Dermis microvascular lymphatic vessel endothelial cell (primary cell): ENCODE measurements at regions not wholly inside any gene's neighbourhood (a gene's known extent, or its start where the extent isn't known, plus 50 kb on each side); places are given as distances from the start of the nearest gene placed in this dataset.

Experiments used
- DNase-seq, 2 donors: peaks; one replicate each; pipeline versions ENCODE4 v3.0.0 to v3.0.0-alpha.2; 2010; ENCODE audit warnings: low read depth in 2 of 2

DNA sequence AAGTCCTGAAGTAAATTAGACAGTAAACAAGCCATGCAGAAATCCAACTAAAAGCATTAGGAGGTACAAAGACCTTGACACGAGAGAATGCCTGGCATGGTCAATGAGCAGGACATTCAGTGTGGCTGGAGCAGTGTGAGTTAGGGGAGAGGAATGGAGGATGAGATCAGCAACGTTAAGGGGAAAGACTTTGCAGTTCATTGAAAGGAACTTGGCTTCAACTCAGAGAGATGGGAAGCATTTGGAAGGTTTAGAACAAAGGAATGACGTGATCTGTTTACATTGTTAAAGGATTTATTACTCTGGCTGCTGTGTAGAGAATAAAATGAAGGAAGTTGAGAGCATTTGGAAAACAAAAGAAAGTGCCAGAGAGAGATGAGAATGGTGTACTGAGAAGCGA is 621.3 kb downstream of the XIRP2 start:
- DNase-seq, result peak; percentile 14 to 74

DNA sequence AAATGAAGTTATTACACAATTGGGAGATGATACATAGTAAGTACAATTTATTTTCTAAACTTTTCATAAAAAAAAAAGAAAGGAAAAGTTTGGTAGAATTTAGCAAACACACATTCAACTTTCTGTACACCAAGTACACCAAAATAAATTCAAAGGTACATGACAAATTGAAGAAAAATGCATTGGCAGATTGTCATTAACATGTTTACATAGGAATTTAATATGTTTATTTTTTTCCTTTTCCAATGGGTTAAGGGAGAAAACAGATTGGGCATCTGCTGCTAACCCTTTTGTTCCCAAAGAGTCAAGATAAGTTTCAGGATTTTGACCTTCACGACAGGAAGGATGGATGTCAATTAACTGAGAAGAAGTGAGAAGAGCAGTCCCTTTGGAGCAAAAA is 620.4 kb downstream of the XIRP2 start:
- DNase-seq, result no peak

DNA sequence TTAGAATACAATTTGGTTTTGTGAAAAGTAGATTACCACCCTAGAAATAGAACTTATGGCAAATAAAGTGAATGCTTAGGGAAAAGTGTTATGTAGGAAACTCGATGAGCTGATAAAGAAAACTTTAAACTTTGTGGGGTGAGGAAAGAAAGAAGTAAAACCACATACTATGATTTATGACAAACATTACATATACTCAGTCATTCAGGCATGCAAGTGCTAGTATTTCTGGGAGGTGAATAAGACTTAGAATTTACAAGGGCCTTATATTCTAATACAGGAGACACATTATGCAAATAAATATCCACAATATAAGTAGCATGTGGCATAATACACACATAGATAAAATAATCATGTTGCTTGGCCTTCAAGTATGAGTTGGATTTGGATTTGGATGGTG is 618.1 kb downstream of the XIRP2 start:
- DNase-seq, result no peak

DNA sequence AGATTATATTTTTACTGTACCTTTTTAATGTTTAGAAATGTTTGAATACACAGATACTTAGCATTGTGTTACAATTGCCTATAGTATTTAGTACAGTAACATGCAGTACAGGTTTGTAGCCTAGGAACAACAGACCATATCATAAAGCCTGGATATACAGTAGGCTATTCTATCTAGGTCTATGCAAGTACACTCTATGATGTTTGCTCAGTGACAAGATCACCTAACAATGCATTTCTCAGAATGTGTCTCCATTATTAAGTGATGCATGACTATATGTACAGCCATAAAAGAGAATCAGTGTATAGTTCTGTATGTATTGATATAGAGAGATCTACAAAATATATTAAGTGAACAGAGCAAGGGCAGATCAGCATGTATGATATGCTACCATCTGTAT is 616.4 kb downstream of the XIRP2 start:
- DNase-seq, result no peak

DNA sequence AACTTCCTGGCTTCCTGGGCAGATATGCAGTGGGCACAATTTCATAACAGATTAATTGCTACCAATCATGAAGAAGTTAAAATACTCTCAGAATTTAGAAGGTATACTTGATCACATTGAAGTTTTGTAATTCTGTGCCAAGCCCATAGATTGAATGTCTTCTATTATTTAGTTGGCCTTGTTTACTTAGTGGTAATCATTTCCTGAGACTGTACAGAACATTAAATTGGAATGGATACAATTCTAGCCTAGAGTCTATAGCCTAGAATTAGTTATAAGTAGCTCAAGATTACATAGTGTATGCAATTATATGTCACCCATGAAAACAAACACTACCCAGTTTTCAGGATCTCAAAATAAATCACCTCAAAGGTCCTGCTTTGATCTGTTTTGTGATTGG is 615.8 kb downstream of the XIRP2 start:
- DNase-seq, result peak in 1 of 2 donors; percentile 0

DNA sequence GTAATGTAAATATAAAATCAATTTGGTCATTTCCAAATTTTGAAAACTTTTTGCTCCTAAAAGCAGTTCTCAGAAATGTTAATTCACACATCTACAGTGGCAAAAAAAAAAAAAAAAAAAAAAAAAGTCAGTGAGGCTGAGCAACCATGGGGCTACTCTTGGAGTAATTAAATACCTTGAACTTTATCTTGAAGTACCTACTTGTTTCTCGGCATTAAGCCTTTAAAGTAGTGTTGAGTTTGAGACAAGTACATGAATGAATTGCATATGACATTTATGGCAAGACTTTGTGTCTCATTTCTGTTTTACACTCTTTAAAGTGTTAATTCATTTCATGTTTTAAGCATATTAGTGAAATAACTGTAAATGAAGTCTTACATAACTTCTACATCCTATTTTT is 613.3 kb downstream of the XIRP2 start:
- DNase-seq, result no peak

DNA sequence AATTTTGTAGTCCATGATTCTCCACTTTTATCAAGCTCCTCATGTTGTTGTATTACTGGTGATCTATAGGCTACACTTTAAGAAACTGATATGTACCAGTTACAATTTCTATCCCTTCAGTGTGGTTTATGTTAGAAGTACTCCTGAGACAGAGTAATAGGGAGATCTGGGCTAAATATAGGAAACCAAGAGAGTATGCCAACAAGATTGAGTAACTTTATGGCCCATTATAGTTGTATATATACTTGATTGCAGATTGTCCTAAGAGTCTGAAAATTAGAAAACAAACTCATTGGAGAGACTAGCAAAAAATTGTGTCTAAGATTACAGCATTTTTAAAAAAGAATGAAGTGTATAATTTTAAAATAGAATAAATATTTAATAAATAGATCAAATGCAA is 605.6 kb downstream of the XIRP2 start:
- no peak for DNase-seq

DNA sequence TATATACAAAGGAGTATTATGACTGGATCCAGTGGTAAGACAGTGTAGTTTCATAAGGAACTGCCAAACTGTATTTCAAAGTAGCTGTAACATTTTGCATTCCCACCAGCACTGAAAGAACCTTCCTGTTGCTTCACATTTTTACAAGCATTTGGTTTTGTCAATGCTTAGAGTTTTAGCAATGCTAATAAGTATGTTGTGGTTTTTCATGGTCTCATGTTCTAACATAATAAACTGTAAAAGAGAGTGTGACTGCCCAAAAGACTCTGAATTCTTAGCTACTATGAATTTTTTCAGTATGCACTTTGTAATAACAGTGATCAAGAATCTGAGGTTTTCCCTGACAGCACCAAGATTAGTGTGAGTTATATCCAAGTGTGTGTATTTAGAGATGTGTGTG is 604.2 kb downstream of the XIRP2 start:
- DNase-seq, result no peak

DNA sequence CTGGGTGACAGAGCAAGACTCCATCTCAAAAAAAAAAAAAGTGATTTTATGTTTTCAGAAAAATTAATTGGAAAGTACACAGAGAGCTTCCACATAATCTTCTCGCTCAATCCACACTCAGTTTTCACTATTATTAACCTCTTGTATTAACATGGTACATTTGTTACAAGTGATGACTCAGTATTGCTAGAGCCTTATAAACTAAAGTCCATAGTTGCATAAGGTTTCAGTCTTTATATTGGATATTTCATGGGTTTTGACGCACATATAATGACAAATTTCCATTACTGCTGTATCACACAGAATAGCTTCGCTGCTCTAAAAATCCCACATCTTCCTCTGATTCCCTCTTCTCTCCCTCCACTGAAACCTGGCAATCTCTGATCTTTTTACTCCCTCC is 603.5 kb downstream of the XIRP2 start:
- no peak for DNase-seq

DNA sequence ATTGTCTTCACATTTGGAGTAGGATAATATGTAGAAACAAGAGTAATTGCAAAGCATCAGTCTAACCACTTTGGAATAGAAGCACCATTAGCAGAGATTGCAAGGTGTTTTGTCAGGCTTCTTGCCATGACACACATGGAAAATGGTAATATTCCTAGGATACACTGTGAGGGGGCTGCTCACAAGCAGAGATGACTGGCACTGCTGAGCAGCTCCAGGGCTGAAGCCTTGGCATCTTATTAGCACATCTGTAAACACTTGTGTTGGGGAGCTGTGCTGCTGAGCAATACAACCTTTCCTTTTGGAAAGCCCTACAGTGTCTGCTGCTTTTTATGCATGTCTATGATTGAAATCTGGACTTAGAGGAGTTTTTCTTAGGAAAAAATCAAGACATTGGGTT is 602.2 kb downstream of the XIRP2 start:
- no peak for DNase-seq

DNA sequence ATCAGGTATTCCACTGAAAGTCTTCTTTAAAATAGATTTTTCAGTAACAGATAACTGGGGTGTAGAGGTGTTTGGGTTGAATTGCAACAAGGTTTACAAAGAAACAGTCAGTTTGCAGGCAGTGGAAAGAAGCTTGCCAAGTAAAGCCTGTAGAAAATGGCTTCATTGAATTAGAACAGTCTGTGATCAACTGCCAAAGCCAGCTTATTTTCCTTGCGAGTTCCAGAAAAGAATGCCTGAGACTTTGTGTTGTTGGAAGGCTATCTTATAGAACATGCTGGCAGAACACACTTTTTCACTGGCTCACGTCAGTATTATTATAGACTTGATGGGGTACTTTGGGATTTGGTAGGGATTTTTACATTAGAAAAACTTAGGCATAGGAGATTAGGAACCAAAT is 601.0 kb downstream of the XIRP2 start:
- no peak for DNase-seq

DNA sequence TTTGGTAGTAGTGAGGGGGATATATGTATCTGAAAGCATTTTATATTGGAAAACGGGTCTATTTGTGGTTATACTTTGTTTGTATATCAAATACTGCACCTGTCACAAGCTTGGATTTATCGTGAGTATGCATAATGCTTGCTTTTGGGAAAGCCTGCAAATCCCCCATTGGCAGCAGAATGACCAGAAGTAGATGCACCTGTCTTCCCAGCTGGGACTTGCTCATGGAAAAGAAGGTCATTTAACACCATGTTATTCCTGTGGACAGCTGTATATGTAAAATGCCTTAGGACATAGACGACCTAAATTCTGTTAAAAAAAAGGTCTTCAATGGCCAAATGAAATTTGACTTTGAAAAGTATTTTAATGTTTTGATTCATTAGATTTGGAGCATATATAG is 599.4 kb downstream of the XIRP2 start:
- DNase-seq, result no peak

DNA sequence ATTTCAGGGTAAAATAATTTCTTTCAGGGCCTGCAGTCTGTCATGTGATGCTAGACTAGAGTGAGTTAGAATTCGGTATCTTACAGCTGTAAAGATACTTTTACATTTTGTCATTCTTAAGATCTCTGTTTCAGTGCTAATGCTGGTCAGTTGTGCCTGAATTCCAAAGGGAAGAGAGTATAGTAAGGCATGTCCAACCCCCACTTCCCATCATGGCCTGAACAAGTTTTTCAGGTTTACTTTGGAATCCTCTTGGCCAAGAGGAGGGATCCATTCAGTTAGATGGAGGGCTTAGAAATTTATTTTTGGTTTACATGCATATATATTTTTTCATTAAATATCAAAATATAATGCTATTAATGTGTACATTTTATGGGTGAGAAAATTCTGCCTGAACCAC is 596.6 kb downstream of the XIRP2 start:
- DNase-seq, result no peak

DNA sequence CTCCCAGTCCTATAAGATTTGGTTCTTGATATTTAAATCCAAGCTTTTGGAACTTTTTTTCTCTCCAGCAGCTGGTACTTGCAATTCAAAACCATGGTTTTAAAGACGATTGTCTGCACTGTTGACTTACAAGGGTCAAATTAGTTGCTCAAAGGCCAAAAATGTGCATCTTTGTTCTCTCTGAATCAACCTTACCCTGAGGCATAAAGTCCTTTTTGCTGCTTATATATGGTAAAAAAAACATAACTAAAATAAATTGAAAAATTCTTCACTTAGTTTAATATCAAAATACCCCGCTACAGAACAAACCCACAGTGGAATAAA is 592.7 kb downstream of the XIRP2 start:
- no peak for DNase-seq

DNA sequence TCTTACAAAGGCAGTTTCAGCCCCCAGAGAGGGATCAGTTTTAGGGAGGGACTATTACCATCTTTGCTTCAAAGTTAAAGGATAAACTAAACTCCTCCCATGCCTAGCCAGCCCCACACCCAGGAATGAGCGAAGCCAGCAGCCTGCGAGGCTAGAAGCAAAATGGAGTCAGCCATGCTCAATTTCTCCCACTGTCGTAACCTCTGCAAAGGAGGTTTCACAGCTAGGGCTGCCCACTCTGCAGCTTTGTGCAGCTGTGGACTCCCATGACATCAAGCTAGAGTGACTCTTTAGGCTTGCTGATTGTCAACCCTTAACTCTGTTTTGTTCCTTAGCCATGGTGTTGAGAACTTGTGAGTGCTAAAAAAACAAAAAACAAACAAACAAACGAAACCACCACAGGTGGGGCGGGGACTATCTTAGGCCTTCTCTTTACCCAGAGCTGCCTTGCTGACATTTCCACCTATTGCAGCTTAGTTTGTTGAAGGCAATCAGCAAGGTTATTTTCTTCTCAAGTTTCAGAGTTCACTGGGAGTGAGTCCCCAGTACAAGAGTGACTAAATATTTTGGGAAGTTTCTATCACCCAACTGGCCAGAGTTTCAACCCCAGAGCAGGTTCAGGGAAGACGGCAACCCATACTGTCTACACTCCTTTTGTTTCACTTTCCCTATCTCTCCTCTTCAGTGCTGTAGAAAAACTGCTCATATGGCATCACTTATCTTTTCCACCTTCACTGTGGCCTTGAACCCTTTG is 592.1 kb downstream of the XIRP2 start:
- DNase-seq, result no peak

DNA sequence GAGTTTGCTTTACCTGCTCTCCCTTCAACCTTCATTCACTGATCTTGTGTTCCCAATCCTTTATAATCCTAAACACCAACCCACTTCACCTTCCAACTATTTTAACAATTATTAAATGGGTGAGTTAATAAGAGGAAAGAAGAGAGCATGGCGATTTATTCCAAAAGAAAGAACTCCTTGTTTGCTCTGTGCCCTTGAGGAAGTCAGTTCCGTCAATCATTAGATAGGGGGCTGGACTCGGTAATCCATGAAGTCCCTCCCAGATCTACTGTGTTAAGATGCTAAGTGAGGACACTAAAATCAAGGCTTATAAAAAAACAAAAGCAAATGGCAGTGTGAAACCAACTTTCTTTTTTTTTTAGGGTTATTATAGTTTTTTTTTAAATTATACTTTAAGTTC is 589.9 kb downstream of the XIRP2 start:
- no peak for DNase-seq

DNA sequence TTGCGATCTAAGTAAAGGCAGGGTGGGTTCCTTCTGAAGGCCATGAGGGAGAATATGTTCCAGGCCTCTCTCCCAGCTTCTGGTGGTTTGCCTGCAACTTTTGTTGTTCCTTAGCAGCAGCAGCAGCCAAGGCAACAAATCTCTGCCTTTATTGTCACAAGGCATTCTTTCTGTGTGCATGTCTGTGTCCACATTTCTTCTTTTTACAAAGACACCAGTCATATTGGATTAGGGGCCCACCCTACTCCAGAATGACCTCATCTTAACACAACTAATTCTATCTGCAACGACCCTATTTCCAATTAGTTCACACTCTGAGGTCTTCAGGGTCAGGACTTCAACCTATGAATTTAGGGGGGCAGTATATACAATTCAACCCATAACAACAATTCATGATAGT is 587.5 kb downstream of the XIRP2 start:
- DNase-seq, result no peak

DNA sequence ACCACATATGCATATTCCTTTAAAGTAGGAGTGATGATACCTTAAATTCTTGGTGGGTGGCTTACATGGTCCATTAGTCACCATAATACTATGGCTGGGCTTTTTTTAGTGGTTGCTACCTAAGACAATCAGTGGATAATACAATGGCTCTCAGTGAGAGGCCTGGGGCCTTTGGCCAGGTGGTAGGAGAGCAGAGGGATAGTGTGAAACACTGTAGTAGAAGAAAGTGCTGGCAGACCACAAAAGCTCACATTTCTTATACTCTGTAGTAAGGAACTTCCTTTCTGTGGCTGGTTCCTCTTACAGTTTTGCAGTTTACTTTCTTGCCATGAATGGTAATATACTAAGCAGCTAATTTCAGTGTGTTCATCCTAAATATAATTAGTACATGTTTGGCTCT is 583.5 kb downstream of the XIRP2 start:
- DNase-seq, result no peak

DNA sequence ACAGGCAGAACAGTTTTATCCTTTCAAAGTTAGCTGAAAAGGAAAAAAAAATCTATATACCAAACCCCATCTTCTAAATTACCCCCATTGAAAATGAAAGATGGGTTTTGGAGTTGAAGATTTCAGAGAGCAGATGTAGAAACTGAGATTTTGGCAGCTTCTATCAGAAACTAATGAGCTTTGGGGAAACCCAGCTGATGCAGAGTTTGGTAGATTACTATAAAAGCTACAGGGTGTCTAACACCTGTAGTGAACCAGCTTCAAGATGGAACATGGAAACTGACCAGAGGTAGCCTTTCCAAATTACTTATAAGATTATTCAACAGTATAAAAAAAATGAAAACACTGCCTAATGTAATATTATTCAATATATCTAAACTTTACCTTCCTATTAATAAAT is 583.1 kb downstream of the XIRP2 start:
- no peak for DNase-seq

DNA sequence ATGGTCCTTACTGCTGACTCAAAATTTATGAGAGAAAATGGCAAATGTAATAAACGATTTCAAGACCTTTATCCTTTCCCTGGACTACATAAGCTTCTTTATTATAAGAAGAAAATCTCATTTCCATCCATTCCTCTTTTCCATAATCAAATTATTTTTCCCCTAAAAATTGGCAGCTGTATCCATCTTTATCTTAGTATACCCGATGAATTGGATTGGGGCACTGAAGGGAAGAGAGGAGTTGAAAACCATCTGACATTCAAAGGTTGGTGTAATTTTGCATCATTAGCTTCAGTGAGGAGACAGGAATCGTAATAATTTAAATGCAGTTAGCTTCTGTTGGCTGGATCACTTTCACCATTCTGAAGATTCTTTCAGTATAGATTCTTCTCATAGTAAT is 574.1 kb downstream of the XIRP2 start:
- no peak for DNase-seq

DNA sequence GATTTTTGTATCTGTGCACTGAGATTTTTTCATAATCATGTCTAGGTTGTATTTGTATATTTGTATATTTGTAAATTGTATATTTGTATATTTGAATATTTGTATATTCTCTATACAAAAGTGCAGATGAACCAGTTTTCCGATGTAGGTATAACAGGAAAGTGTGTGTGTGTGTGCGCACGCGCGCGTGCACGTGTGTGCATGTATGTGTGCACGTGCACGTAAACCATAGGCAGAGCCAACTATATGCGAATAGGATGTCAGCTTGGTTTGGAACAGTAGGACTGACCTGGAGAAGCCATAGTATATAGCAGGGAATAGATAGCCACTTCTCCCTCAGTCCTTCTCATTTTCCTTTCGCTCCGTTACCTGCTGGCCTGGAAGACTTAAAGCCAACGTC is 565.8 kb downstream of the XIRP2 start:
- no peak for DNase-seq

DNA sequence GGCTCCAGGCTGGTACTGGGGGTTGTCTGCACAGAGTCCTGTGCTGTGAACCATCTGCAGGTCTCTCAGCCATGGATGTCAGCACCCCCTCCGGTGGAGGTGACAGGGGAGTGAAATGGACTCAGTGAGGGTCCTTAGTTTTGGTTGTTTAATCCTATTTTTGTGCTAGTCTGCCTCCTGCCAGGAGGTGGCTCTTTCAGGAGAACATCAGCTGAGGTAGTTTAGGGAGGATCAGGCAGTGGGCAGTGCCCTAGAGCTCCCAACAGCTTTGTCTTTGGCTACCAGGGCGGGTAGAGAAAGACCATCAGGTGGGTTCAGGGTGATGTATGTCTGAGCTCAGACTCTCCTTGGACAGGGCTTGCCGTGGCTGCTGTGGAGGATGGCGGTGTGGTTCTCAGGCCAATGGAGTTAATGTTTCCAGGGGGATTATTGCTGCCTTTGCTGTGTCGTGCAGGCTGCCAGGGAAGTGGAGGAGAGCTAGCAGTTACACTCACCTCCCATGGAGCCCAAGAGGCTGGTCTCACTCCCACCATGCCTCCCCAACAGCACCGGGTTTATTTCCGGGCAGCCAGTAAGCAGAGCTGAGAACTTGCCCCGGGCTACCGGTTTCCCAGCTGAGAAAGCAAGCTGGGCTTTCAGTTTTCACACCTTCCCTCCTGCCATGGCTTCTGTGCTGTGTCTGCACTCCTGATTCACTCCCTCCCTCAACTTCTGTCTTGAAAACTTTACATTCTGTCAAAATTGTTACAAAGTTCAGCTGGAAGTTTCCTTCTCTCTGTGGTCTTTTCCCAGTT is 563.4 kb downstream of the XIRP2 start:
- no peak for DNase-seq

DNA sequence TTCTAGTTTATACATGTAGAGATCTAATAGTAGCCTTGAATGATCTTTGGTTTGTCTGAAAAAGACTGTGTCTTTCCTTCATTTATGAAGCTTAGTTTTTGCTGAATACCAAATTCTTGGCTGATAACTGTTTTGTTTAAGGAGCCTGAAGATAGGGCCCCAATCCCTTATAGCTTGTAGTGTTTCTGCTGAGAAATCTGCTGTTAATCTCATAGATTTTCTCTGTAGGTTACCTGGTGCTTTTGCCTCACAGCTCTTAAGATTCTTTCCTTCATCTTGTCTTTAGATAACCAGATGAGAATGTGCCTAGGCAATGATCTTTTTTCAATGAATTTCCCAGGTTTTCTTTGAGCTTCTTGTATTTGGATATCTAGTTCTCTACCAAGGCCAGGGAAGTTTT is 562.1 kb downstream of the XIRP2 start:
- DNase-seq, result no peak

DNA sequence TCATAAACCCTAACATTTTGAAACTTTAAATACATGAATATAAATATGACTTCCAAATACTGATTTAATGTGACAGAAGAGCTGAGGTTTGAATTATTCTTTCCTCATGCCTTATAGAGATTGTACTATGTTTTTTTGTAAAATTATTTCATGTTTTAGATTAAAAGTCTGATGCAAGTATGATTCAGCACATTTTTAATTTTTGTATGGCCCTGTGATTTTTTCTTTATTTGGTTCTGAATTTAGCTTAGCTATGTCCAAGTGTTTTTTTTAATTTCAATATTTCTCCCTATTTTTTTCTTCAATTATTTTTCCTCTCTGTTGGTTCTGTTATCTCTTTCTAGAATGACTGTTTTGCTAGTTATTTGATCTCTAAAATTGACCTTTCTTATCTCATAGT is 552.1 kb downstream of the XIRP2 start:
- DNase-seq, result no peak
